Stimulated activated naive CD8-positive, alpha-beta T cell treated with anti-CD3 and anti-CD28 coated beads, Interleukin-15, Interleukin-2, amounts not matched to agents 100 U/mL and 50 U/mL, for 24 hours (primary cell): ENCODE measurements at regions not wholly inside any gene's neighbourhood (a gene's known extent, or its start where the extent isn't known, plus 50 kb on each side); places are given as distances from the start of the nearest gene placed in this dataset.

Source experiments
- ATAC-seq: fragments of 150-1000 bp; cut with Tn5 transposase; one replicate; pipeline ENCODE4 v1.10.0; 2021
- DNase-seq: peaks from one replicate; pipeline ENCODE4 v3.0.0; 2021

- DNase-seq, result no peak
- no peak for ATAC-seq
Measured at GRCh38 chr3:137204409-137204808, 246.6 kb downstream of the IL20RB start.

DNA sequence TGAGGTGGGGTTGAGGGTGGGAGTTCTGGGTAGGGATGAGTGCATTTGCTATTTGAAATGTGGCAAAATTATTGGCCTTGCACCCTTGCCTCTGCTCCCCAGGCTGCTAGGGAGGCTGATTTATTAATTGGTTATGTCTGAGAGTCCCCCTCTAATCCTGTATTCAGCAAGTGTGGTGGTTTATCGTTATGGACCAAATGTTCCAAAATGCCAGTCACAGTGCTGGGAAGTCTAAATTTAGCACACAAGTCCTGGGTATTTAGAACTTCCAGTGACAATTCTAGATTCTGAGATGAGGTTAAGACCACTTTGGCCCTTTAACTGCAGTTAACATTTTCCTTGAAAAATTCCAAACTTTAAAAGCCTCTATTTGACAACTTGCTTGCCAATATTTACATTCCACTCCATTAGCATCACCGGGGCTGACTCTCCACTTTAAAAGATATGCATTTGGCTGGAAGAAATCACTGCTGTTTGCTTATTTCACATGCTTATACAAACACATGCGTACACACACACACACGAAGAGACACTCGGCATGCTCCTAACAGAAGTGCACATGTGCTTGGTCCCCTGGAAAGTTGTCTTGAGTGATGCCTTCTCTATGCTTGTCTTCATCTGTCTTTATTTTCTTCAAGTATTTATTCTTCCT, 247.7 kb downstream of the IL20RB start:
- no peak for DNase-seq
- ATAC-seq, result no peak

GRCh38 chr3:137207616-137208015, 249.8 kb downstream of the IL20RB start:
- DNase-seq (no peak), ATAC-seq (no peak)

- ATAC-seq (no peak), DNase-seq (no peak)
Measured at GRCh38 chr3:137217733-137218132, 259.9 kb downstream of the IL20RB start.

- no peak for ATAC-seq
- no peak for DNase-seq
Measured at GRCh38 chr3:137219801-137220445, 262.1 kb downstream of the IL20RB start.

GRCh38 chr3:137222736-137223225, 265.0 kb downstream of the IL20RB start:
- no peak for ATAC-seq
- no peak for DNase-seq

- DNase-seq, result no peak
- ATAC-seq, result no peak
Measured at GRCh38 chr3:137224464-137224863, 266.7 kb downstream of the IL20RB start.

DNA sequence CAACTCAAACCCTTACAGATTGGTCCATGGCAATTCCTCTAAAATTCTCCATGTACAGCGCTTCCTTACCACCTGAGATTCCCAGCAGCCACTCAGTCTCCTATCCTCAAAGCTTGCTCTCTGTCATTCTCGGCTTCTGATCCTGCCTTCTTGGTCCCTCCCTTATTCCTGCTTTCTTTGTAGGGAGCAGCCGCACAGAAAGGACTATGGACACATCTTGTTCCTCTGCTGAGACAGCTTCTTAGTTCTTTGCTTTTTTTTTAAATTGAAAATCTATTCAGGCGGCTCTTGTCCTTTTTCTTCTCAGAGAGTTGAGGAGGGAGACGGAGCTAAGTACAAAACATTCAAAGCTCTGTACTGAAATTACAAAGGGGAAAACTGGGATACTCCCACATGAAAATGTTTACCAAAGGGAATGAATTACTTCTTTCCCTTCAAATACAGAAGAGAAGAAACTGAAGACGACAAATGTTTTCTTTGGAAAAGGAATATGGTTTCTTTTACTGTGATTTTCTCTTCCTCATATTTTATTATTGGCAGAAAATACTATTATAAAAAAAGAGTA, 285.1 kb downstream of the IL20RB start:
- DNase-seq (no peak), ATAC-seq (no peak)

DNA sequence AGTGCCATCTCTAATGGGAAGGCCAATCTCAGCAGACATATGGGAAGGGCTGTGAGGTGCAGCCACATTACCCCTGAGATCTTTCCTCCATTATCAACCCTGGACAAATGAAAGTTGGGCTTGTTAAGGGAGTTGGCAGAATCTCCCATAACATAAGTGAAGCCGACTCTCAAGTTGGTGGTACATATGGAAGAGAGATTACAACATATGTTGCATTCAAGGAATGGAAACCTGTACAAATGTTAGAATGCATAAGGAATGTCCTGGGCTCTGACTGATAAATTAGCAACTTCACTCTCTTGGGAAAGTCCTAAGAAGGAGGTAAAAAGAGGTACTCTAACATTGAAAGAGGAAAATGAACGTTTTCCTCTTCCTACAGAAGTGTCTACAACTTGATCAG, 288.7 kb downstream of the IL20RB start:
- ATAC-seq (no peak), DNase-seq (no peak)

DNA sequence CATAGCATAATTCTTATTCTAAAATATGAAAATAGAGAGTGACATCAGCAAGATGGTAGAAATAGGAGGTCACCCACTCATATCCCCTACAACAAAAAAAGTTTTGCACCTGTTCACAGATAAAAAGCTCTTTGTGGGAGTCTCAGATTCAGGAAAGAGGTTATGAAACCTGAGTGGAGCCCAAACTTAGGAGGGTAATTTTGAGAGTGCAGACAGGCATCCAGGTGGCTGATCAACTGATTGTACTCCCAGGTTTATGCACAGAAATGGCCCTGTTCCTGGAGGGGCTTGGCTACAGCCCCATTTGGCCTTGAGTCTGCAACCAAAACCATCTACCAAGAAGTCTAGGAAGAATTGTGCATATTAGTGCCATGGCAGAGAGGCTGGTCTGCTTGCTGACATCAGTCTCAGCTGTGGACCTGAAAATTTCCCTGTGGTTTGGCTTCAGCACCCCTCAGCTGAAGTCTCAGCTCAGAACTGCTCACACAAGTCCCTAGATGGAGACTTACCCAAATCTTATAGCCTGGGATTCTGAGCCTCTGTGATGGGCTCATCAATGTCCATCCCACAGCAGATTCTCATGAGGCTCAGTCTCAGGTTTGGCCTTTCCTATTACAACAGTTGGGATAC, 291.6 kb downstream of the IL20RB start:
- no peak for ATAC-seq
- DNase-seq, result no peak

- no peak for ATAC-seq
Measured at GRCh38 chr3:137259089-137259488, 301.3 kb downstream of the IL20RB start.

DNA sequence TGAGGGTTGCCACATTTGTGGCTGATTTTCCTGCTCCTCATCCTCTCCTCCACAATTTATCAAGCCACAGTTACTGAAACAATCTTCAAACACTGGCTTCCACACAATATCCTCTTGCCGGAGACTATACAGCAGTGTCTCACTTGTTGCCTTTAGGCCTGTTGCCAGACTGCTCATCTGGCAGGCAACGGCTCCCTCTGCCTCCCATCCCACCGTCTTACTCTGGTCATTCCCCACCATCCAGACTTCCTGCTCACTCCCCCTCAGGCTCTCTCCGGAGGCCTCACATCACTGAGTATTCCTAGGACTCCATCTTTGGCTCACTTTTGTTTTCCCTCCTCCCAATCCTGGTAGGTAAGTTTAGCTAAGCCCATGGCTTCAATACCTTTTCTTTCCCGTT, 301.9 kb downstream of the IL20RB start:
- DNase-seq (no peak), ATAC-seq (no peak)

More at GRCh38 chr3:137259089-137259488, 301.3 kb downstream of the IL20RB start:
- no peak for DNase-seq

- ATAC-seq, result no peak
- no peak for DNase-seq
Measured at GRCh38 chr3:137264071-137264820, 306.5 kb downstream of the IL20RB start.

- DNase-seq (no peak), ATAC-seq (no peak)
Measured at GRCh38 chr3:137264843-137265330, 307.1 kb downstream of the IL20RB start.

DNA sequence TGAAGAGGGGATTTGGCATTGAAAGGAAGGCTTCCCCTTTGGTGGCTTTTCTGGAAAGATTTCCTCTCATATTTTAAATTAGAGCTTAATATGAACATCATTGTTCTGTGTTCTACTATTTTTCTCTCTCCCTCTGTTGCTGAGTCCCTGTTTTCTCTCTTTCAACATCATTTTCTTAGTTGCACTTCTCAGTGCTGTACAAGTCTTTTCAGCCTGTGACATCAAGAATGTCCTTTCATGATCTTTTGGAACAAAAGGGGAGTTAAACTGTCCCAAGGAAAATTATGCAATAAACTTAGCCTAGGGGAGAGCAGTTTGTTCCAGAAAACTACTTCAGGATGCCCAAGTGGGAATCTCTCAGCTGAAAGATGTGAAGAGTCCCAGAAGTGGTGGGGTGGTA, 325.1 kb downstream of the IL20RB start:
- DNase-seq, result no peak
- ATAC-seq, result no peak

DNA sequence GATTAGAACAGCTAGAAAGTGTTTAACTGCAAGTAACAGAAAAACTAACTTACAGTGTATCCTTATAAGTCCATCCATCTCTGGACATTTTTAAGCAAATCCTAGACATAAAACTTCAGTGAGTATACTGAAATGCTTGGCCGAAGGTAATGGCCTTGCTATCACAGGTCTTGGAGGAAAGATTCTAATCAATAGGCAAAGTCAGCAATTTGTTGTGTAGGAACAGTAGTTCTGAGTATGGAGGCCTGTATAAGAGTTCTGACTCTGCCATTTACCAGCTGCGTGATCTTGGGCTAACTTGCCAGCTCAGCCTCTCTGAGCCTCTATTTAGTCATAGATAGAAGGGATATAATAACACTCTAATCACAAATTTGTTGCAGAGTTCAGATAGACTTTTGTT, 328.1 kb downstream of the IL20RB start:
- ATAC-seq, result no peak

DNA sequence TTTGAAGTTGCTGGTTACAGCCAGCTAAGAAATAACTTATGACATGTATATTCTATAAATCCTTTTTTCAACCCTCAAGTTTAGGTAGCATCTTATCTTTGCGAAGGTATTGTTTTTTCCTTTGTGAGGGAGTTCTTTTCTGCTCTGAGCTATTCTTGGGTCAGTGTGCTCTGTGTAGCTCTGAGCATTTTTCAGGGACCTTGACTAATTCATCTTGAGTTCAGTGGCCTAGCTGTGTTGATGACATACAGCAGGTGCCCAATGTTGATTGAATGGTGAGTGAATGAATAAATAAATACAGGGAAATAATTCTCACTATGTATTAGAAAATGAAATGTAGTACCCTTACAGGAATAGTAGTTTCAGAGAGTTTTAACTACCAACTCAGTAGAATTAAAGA, 335.3 kb downstream of the IL20RB start:
- no peak for ATAC-seq
- DNase-seq, result no peak

More for the DNA sequence above, 328.1 kb downstream of the IL20RB start:
- DNase-seq, result no peak

GRCh38 chr3:137294139-137294538, 336.4 kb downstream of the IL20RB start:
- no peak for ATAC-seq

DNA sequence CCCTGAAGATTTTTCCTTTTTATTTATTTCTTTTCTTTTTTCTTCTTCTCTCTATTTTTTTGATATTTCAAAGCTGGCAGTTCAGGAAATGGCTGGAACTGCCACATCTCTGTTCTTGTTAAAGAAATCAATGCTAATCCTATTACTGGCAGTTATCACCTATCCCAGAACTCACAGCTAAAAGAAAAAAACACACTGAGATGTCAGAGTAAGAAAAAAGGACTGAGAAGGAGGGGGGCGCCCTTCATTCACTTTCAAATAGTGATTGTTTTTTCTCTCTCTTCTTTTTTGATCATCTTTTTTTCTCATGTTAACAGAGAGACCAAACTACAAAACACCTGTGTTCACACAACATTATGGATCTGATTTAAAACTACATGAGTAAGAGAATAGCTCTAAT, 337.1 kb downstream of the IL20RB start:
- ATAC-seq (no peak), DNase-seq (no peak)

More at GRCh38 chr3:137294139-137294538, 336.4 kb downstream of the IL20RB start:
- DNase-seq, result no peak

- no peak for DNase-seq
- no peak for ATAC-seq
Measured at GRCh38 chr3:137295336-137295735, 337.6 kb downstream of the IL20RB start.

GRCh38 chr3:137296116-137296515, 338.3 kb downstream of the IL20RB start:
- ATAC-seq (no peak), DNase-seq (no peak)

DNA sequence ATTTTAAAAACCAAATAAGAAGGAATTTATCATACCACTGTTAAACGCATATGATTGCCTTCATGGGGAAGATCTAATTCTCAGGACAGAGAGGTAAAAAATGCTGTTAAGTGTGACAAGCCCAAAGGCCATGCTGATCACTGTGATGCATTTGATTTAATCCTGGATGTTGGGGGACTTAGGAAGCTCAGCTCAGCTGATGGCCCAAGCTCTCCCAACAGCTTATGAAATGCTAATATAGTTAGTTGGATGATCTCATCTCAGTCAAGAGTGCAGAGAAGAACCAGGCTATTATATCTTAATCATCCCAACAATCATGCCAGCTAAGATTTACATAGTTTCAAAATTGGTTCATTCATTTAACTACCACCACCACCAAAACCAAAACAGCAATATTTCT, 340.0 kb downstream of the IL20RB start:
- ATAC-seq (no peak), DNase-seq (no peak)
